Adrenal gland (tissue), 5 donors: ENCODE measurements at regions not wholly inside any gene's neighbourhood (a gene's known extent, or its start where the extent isn't known, plus 50 kb on each side); places are given as distances from the start of the nearest gene placed in this dataset.

Experiments used
- POLR2A ChIP-seq, 2 donors: fragments of 450-650 bp; IDR thresholded peaks; one replicate each; pipeline ENCODE4 v1.6.1; 2017; ENCODE audit warnings: antibody characterized with exemption in 2 of 2, mild to moderate bottlenecking in 2 of 2, moderate library complexity in 1 of 2
- TF ChIP-seq, protein P1 (sequence below), 6 experiments: fragments of 450-650 bp in 4 of 6; fragments of 200-600 bp in 2 of 6; sonication (generic) in 1 of 6; IDR thresholded peaks; 1 replicate in 5 of 6; 2 replicates in 1 of 6; pipeline versions ENCODE4 v1.5.1 to v1.8.0; 2016 to 2021; ENCODE audit warnings: antibody characterized with exemption in 6 of 6, mild to moderate bottlenecking in 2 of 6, moderate library complexity in 1 of 6
- donor health status: DM: no; HTN: no; CAD: no.

DNA sequence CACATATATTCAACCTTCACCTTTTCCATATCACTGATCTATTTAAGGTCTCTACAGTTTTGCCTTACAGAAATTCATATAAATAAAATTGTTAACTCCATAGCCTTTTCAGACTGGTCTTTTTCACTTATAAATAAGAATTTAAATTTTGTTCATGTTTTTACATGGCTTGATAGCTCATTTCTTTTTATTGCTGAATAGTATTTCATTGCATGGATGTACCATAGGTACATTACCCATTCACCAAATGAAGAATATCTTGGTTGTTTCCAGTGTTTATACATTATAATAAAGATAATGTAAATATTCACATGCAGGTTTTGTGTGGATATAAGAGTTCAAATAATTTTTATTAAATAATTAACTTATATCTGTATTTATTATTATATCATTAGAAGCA is 1765.0 kb downstream of the OTOL1 start:
- TF ChIP-seq, protein P1, sequence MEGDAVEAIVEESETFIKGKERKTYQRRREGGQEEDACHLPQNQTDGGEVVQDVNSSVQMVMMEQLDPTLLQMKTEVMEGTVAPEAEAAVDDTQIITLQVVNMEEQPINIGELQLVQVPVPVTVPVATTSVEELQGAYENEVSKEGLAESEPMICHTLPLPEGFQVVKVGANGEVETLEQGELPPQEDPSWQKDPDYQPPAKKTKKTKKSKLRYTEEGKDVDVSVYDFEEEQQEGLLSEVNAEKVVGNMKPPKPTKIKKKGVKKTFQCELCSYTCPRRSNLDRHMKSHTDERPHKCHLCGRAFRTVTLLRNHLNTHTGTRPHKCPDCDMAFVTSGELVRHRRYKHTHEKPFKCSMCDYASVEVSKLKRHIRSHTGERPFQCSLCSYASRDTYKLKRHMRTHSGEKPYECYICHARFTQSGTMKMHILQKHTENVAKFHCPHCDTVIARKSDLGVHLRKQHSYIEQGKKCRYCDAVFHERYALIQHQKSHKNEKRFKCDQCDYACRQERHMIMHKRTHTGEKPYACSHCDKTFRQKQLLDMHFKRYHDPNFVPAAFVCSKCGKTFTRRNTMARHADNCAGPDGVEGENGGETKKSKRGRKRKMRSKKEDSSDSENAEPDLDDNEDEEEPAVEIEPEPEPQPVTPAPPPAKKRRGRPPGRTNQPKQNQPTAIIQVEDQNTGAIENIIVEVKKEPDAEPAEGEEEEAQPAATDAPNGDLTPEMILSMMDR (IDR thresholded peaks at IDR 0.05): no peak
- no peak for TF ChIP-seq POLR2A (IDR thresholded peaks at IDR 0.05)
